ENCODE measurements at regions not wholly inside any gene's neighbourhood (a gene's known extent, or its start where the extent isn't known, plus 50 kb on each side); places are given as distances from the start of the nearest gene placed in this dataset.
A peak's percentile ranks its signal among the peaks of the same experiment; 100 is the strongest.
"Not testable (repeated sequence)": the region's sequence is repeated elsewhere in the genome, so short reads cannot be mapped to it uniquely, and the experiment has no call there.

- no peak for TF ChIP-seq CTCF (IDR thresholded peaks at IDR 0.05; ENCODE audit: unreplicated experiment in 3 of 3)
- Mint-ChIP-seq H3K4me3 (no peak overlapping the region), H3K36me3 (ENCODE audit: low read depth) (no peaks in the 10 kb centered on the region), H3K9me3 (no peaks in the 10 kb centered on the region), H3K27ac (peak overlapping the region in 2 of 3 experiments; percentile 11 to 29), H3K4me1 (peaks cover 37% of the 10 kb centered on the region), H3K27me3 (ENCODE audit: low read depth) (peaks cover 3% of the 10 kb centered on the region)
Observed at GRCh38 chr6:154932515-154933027, 62.5 kb upstream of the TIAM2 start.

- Mint-ChIP-seq H3K27me3 (ENCODE audit: low read depth) (peaks cover 3% of the 10 kb centered on the region), H3K9me3 (no peaks in the 10 kb centered on the region), H3K27ac (peak overlapping the region in 1 of 3 experiments; percentile 29), H3K4me3 (no peak overlapping the region), H3K36me3 (ENCODE audit: low read depth) (no peaks in the 10 kb centered on the region), H3K4me1 (peaks cover 41% of the 10 kb centered on the region)
- no peak for TF ChIP-seq CTCF (IDR thresholded peaks at IDR 0.05; ENCODE audit: unreplicated experiment in 3 of 3)
Observed at GRCh38 chr6:154933181-154933827, 61.8 kb upstream of the TIAM2 start.

GRCh38 chr6:154937306-154938220, 57.6 kb upstream of the TIAM2 start:
- peaks cover 20% of the 10 kb centered on the region for H3K4me1 Mint-ChIP-seq
- no peaks in the 10 kb centered on the region for H3K9me3 Mint-ChIP-seq
- peak overlapping the region; percentile 89 to 98 (median 92) for H3K27ac Mint-ChIP-seq
- TF ChIP-seq CTCF (IDR thresholded peaks at IDR 0.05; ENCODE audit: unreplicated experiment in 3 of 3): no peak
- no peaks in the 10 kb centered on the region for H3K27me3 Mint-ChIP-seq (ENCODE audit: low read depth)
- H3K36me3 Mint-ChIP-seq (ENCODE audit: low read depth): no peaks in the 10 kb centered on the region
- peak overlapping the region in 2 of 3 experiments; percentile 14 to 16 for H3K4me3 Mint-ChIP-seq

GRCh38 chr6:154938221-154938580, 56.9 kb upstream of the TIAM2 start:
- H3K27ac Mint-ChIP-seq: peak overlapping the region; percentile 89 to 98 (median 92)
- no peaks in the 10 kb centered on the region for H3K27me3 Mint-ChIP-seq (ENCODE audit: low read depth)
- TF ChIP-seq CTCF (IDR thresholded peaks at IDR 0.05; ENCODE audit: unreplicated experiment in 3 of 3): no peak
- H3K36me3 Mint-ChIP-seq (ENCODE audit: low read depth): no peaks in the 10 kb centered on the region
- peaks cover 14% of the 10 kb centered on the region for H3K4me1 Mint-ChIP-seq
- no peak overlapping the region for H3K4me3 Mint-ChIP-seq
- no peaks in the 10 kb centered on the region for H3K9me3 Mint-ChIP-seq

- not testable (repeated sequence) for H3K4me3 Mint-ChIP-seq; H3K9me3 Mint-ChIP-seq; H3K36me3 Mint-ChIP-seq (ENCODE audit: low read depth); H3K27me3 Mint-ChIP-seq (ENCODE audit: low read depth); H3K27ac Mint-ChIP-seq
- peaks cover 11% of the 10 kb centered on the region for H3K4me1 Mint-ChIP-seq
Observed at GRCh38 chr6:154938727-154939285, 56.3 kb upstream of the TIAM2 start.

- TF ChIP-seq CTCF (IDR thresholded peaks at IDR 0.05; ENCODE audit: unreplicated experiment in 3 of 3): no peak
- Mint-ChIP-seq H3K36me3 (ENCODE audit: low read depth) (peaks cover 32% of the 10 kb centered on the region), H3K4me3 (no peak overlapping the region), H3K9me3 (no peaks in the 10 kb centered on the region), H3K27me3 (ENCODE audit: low read depth) (no peaks in the 10 kb centered on the region), H3K4me1 (peaks cover 4% of the 10 kb centered on the region), H3K27ac (no peak overlapping the region)
Observed at GRCh38 chr6:154942770-154943169, 52.3 kb upstream of the TIAM2 start.

Measured in nephron (organoid).